AG09309 (cell line): ENCODE measurements at regions not wholly inside any gene's neighbourhood (a gene's known extent, or its start where the extent isn't known, plus 50 kb on each side); places are given as distances from the start of the nearest gene placed in this dataset.

Experiments
- DNase-seq: peaks from one replicate; pipeline ENCODE4 v3.0.0-alpha.2; 2010; ENCODE audit warnings: low read depth
- H3K4me3 ChIP-seq: 2 replicates; pipeline ENCODE4 v1.5.1; 2011; ENCODE audit warnings: mild to moderate bottlenecking, low read depth, low read length, moderate library complexity; ENCODE audit not compliant: control insufficient read depth
- CTCF ChIP-seq: IDR thresholded peaks from 2 replicates; pipeline ENCODE4 v1.5.1; 2011; ENCODE audit warnings: mild to moderate bottlenecking, low read depth, low read length, inconsistent platforms; ENCODE audit not compliant: insufficient read depth, control insufficient read depth; ENCODE audit errors: missing control alignments

- H3K4me3 ChIP-seq: no peak overlapping the region
- no peak for TF ChIP-seq CTCF
- no peak for DNase-seq
Observed at GRCh38 chrX:39144956-39145355, 343.7 kb downstream of the MID1IP1 start.

- H3K4me3 ChIP-seq: no peak overlapping the region
- no peak for DNase-seq
- no peak for TF ChIP-seq CTCF
Observed at GRCh38 chrX:39145859-39146258, 344.6 kb downstream of the MID1IP1 start.

- peak; percentile 11 for DNase-seq
- no peak overlapping the region for H3K4me3 ChIP-seq
- TF ChIP-seq CTCF: peak; percentile 75
Observed at GRCh38 chrX:39149761-39150160, 348.5 kb downstream of the MID1IP1 start.

GRCh38 chrX:39150220-39150619 is 349.0 kb downstream of the MID1IP1 start:
- no peak for DNase-seq
- no peak for TF ChIP-seq CTCF
- H3K4me3 ChIP-seq: no peak overlapping the region

GRCh38 chrX:39150621-39151020 is 349.4 kb downstream of the MID1IP1 start:
- TF ChIP-seq CTCF: no peak
- no peak overlapping the region for H3K4me3 ChIP-seq
- no peak for DNase-seq

- TF ChIP-seq CTCF: peak; percentile 58
- no peak overlapping the region for H3K4me3 ChIP-seq
- DNase-seq: no peak
Observed at GRCh38 chrX:39152106-39152649, 350.9 kb downstream of the MID1IP1 start.

GRCh38 chrX:39156051-39156450 is 354.8 kb downstream of the MID1IP1 start:
- no peak overlapping the region for H3K4me3 ChIP-seq
- DNase-seq: no peak
- no peak for TF ChIP-seq CTCF
